Heart left ventricle (tissue), 13 donors: ENCODE measurements at regions not wholly inside any gene's neighbourhood (a gene's known extent, or its start where the extent isn't known, plus 50 kb on each side); places are given as distances from the start of the nearest gene placed in this dataset.
"Not testable (repeated sequence)": the region's sequence is repeated elsewhere in the genome, so short reads cannot be mapped to it uniquely, and the experiment has no call there.

ENCODE experiments used
- CTCF ChIP-seq, 12 donors: fragments of 200-600 bp; sonication (generic) in 4 of 12; IDR thresholded peaks; one replicate each; pipeline versions ENCODE4 v1.5.0 to v1.8.0; 2018 to 2022; ENCODE audit warnings: antibody characterized with exemption in 12 of 12, mild to moderate bottlenecking in 5 of 12
- POLR2A ChIP-seq, 2 donors: fragments of 450-650 bp; IDR thresholded peaks; one replicate each; pipeline ENCODE4 v1.6.1; 2017; ENCODE audit warnings: antibody characterized with exemption in 2 of 2, mild to moderate bottlenecking in 2 of 2, moderate library complexity in 2 of 2
- donor health status: ischemic (EF 13 %, LVEDD 7.1; RV severe dilation, severe dysfunction).
- donor health status: DM: no; HTN: yes; CAD: no.
- donor health status: DM: no; HTN: no; CAD: no.
- donor health status: ischemic (EF 25% LVEDD 6.9; RV normal size, moderate dysfunction).
- donor health status: ischemic (EF 25% LVEDD 5.7; RV mildly dilated, moderate dysfunction).
- donor health status: ischemic (EF 35%, LVEDD 5.7; RV mildly dilated, moderate dysfunction).
- donor health status: nonischemic (EF 11% LVEDD 7.7; RV severe dilation, severe dysfunction).
- donor health status: DM: yes; HTN: yes; CAD: no.
- donor health status: PGD.
- donor health status: ischemic (EF 29% LVEDD 5.4; RV normal size, mild dysfunction).
- donor health status: nonischemic (EF 23%, LVEDD 6.1; RV moderate dilation, normal function).

DNA sequence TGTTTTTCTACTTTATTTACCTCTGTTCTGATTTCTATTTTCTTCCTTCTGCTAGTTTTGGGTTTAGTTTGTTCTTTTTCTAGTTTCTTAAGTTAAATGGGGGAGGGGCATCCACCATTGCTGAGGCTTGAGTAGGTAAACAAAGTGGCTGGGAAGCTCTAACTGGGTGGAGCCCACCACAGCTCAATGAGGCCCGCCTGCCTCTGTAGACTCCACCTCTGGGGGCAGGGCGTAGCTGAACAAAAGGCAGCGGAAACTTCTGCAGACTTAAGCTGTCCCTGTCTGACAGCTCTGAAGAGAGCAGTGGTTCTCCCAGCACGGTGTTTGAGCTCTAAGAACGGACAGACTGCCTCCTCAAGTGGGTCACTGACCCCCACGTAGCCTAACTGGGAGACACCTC lies 316.7 kb downstream of the RPLP1 start:
- TF ChIP-seq CTCF, POLR2A (IDR thresholded peaks at IDR 0.05): not testable (repeated sequence)
